Keratinocyte (primary cell): ENCODE measurements at regions not wholly inside any gene's neighbourhood (a gene's known extent, or its start where the extent isn't known, plus 50 kb on each side); places are given as distances from the start of the nearest gene placed in this dataset.

Source experiments
- DNase-seq: peaks from one replicate; pipeline ENCODE4 v3.0.0-alpha.2; 2011; ENCODE audit warnings: low read depth, missing footprints, low spot score
- FAIRE-seq: peaks from 2 replicates; lab custom pipeline; 2011; peaks lifted over from hg19 to GRCh38; lab: Jason Lieb, UNC
- H2AFZ ChIP-seq: 2 replicates; pipeline ENCODE4 v1.6.0; 2012; ENCODE audit warnings: low read length, control low read depth, inconsistent platforms; ENCODE audit not compliant: control insufficient read depth
- H3K27ac ChIP-seq: 2 replicates; pipeline ENCODE4 v1.5.1; 2011; ENCODE audit warnings: low read length; ENCODE audit not compliant: control insufficient read depth, insufficient read depth
- H3K27me3 ChIP-seq: 3 replicates; pipeline ENCODE4 v1.6.0; 2011; ENCODE audit warnings: low read length; ENCODE audit not compliant: control insufficient read depth, insufficient read depth; ENCODE audit errors: extremely low read depth
- H3K36me3 ChIP-seq, 2 experiments: 2 replicates in 1 of 2; 3 replicates in 1 of 2; pipeline ENCODE4 v1.5.1; 2011; ENCODE audit warnings: low read length in 2 of 2, mild to moderate bottlenecking in 1 of 2; ENCODE audit not compliant: control insufficient read depth in 2 of 2, insufficient read depth in 2 of 2; ENCODE audit errors: extremely low read depth in 1 of 2
- H3K4me1 ChIP-seq: 3 replicates; pipeline ENCODE4 v1.5.1; 2011; ENCODE audit warnings: low read length; ENCODE audit not compliant: control insufficient read depth, insufficient read depth; ENCODE audit errors: extremely low read depth
- H3K4me2 ChIP-seq: 3 replicates; pipeline ENCODE4 v1.6.0; 2011; ENCODE audit warnings: low read depth, low read length; ENCODE audit not compliant: control insufficient read depth, insufficient read depth; ENCODE audit errors: extremely low read depth
- H3K4me3 ChIP-seq, 3 experiments: fragments of 200-600 bp in 1 of 3; sonication (generic) in 1 of 3; 2 replicates in 2 of 3; 3 replicates in 1 of 3; pipeline ENCODE4 v1.5.1; 2011 to 2016; ENCODE audit warnings: low read length in 3 of 3, mild to moderate bottlenecking in 3 of 3, control low read depth in 2 of 3, inconsistent platforms in 1 of 3, low read depth in 1 of 3, mixed read lengths in 1 of 3, mixed run types in 1 of 3, moderate library complexity in 1 of 3; ENCODE audit not compliant: control insufficient read depth in 2 of 3, insufficient read depth in 2 of 3; ENCODE audit errors: extremely low read depth in 1 of 3
- H3K79me2 ChIP-seq: 2 replicates; pipeline ENCODE4 v1.6.0; 2012; ENCODE audit warnings: low read length; ENCODE audit not compliant: control insufficient read depth, insufficient read depth
- H3K9ac ChIP-seq: 3 replicates; pipeline ENCODE4 v1.6.0; 2011; ENCODE audit warnings: low read length; ENCODE audit not compliant: control insufficient read depth, insufficient read depth; ENCODE audit errors: extremely low read depth
- H3K9me1 ChIP-seq: 3 replicates; pipeline ENCODE4 v1.6.0; 2011; ENCODE audit warnings: low read length; ENCODE audit not compliant: control insufficient read depth, insufficient read depth; ENCODE audit errors: extremely low read depth
- H3K9me3 ChIP-seq: 2 replicates; pipeline ENCODE4 v1.5.1; 2012; ENCODE audit warnings: low read depth, low read length; ENCODE audit not compliant: control insufficient read depth
- H4K20me1 ChIP-seq: 3 replicates; pipeline ENCODE4 v1.6.0; 2011; ENCODE audit warnings: low read length; ENCODE audit not compliant: control insufficient read depth, insufficient read depth; ENCODE audit errors: extremely low read depth
- EZH2 ChIP-seq: IDR thresholded peaks from one replicate; pipeline ENCODE4 v1.6.1; 2012; ENCODE audit warnings: inconsistent platforms, mild to moderate bottlenecking, low read length, moderate library complexity
- dilution Hi-C: fragments of 300-500 bp; cut with MboI; formaldehyde crosslinking; loops from one replicate; pipeline ENCODE4 v1.7.0; 2020; ENCODE audit warnings: low sequenced_read_pairs; ENCODE audit not compliant: extremely low pct_ligation_motif_present
- TF ChIP-seq, protein P1 (sequence below), 3 experiments: IDR thresholded peaks in 1 of 3; conservative IDR thresholded peaks in 1 of 3; optimal IDR thresholded peaks in 1 of 3; 2 replicates in 2 of 3; 3 replicates in 1 of 3; pipeline versions ENCODE3 to v1.5.1; 2011; ENCODE audit warnings: low read length in 3 of 3, mild to moderate bottlenecking in 3 of 3, moderate library complexity in 2 of 3, control low read depth in 1 of 3, inconsistent platforms in 1 of 3; ENCODE audit not compliant: insufficient read depth in 2 of 3; ENCODE audit errors: extremely low read depth in 1 of 3

DNA sequence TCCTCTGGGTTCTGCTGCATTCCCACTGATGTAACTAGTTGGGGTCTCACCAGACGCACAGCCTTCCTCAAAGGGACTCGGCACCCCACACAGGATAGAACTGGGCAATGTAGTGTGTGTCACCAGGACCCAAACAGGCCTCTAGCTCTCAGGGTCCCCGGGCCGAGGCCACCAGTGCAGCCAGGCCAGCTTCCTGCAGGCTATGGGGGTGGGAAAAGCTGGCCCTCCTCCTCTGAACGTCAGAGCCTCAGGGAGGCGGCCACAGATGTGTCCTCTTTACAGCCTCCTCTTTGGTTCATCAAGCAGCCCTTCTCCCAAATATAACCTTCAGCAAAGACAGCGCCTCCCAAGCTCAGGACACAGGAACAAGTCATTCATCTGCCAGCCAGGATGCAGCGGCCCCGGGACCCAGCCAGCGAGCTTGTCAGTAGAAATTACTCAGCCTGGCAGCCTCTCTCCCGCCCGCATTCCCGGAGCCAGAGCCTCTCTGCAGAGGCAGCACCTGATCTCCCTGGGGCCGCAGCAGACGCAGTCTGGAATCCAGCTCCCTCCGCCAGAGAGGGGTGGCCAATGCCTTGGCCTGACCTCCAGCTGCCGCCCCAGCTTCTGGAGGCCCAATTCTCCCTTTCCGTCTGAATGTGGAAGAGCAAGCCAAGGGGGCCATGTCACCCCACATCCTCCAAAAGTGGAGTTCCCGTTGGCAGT, 288.5 kb downstream of the FBXW7 start:
- TF ChIP-seq EZH2, result no peak
- TF ChIP-seq, protein P1, sequence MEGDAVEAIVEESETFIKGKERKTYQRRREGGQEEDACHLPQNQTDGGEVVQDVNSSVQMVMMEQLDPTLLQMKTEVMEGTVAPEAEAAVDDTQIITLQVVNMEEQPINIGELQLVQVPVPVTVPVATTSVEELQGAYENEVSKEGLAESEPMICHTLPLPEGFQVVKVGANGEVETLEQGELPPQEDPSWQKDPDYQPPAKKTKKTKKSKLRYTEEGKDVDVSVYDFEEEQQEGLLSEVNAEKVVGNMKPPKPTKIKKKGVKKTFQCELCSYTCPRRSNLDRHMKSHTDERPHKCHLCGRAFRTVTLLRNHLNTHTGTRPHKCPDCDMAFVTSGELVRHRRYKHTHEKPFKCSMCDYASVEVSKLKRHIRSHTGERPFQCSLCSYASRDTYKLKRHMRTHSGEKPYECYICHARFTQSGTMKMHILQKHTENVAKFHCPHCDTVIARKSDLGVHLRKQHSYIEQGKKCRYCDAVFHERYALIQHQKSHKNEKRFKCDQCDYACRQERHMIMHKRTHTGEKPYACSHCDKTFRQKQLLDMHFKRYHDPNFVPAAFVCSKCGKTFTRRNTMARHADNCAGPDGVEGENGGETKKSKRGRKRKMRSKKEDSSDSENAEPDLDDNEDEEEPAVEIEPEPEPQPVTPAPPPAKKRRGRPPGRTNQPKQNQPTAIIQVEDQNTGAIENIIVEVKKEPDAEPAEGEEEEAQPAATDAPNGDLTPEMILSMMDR (optimal IDR thresholded peaks at IDR 0.05 in 1 of 3, IDR thresholded peaks at IDR 0.05 in 1 of 3, conservative IDR thresholded peaks at IDR 0.05 in 1 of 3; ENCODE audit: extremely low read depth in 1 of 3, insufficient read depth in 2 of 3, low read length in 3 of 3), result peak in 1 of 3 experiments; percentile 10
- no peaks in the 10 kb centered on the region for H3K9me1 ChIP-seq
- H3K9ac ChIP-seq, result no peak overlapping the region
- no peaks in the 10 kb centered on the region for H3K27me3 ChIP-seq
- H3K4me2 ChIP-seq, result peak overlapping the region; percentile 51
- peak overlapping the region; percentile 62 for H2AFZ ChIP-seq
- H3K4me3 ChIP-seq, result no peak overlapping the region
- peaks cover 12% of the 10 kb centered on the region for H3K4me1 ChIP-seq
- dilution Hi-C loops, result no loop called here
- H3K79me2 ChIP-seq, result no peaks in the 10 kb centered on the region
- H4K20me1 ChIP-seq, result no peaks in the 10 kb centered on the region
- no peak overlapping the region for H3K27ac ChIP-seq
- no peaks in the 10 kb centered on the region for H3K9me3 ChIP-seq
- FAIRE-seq, result peak; percentile 23
- H3K36me3 ChIP-seq, result no peaks in the 10 kb centered on the region
- DNase-seq, result no peak

DNA sequence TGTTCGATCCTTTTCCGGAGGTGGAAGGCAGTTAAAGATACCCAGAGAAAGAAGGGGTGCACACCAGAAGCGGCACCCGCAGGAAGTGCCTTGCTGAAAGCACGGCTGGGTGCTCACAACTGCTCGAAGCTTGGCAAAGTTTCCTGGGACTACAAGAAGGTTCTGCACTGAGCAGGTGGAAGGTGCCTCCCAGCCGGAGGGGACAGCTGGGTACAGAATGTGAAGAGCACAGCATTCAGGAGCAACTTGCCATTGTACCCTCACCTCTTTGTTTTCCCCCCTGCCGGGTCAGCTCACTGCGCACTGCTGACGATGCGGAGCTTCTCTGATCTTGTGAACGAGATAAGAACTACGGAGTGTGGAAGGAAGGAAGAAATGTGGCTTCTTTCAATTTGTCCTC, 289.2 kb downstream of the FBXW7 start:
- H3K9me3 ChIP-seq, result no peaks in the 10 kb centered on the region
- no peaks in the 10 kb centered on the region for H4K20me1 ChIP-seq
- H3K27ac ChIP-seq, result no peak overlapping the region
- H3K9ac ChIP-seq, result no peak overlapping the region
- no peak overlapping the region for H3K4me2 ChIP-seq
- H3K4me3 ChIP-seq, result no peak overlapping the region
- H3K4me1 ChIP-seq, result peaks cover 12% of the 10 kb centered on the region
- DNase-seq, result no peak
- no peaks in the 10 kb centered on the region for H3K9me1 ChIP-seq
- no peaks in the 10 kb centered on the region for H3K36me3 ChIP-seq
- dilution Hi-C loops, result no loop called here
- no peak for TF ChIP-seq EZH2
- TF ChIP-seq, protein P1 (optimal IDR thresholded peaks at IDR 0.05 in 1 of 3, IDR thresholded peaks at IDR 0.05 in 1 of 3, conservative IDR thresholded peaks at IDR 0.05 in 1 of 3; ENCODE audit: extremely low read depth in 1 of 3, insufficient read depth in 2 of 3, low read length in 3 of 3), result no peak
- FAIRE-seq, result no peak
- no peaks in the 10 kb centered on the region for H3K79me2 ChIP-seq
- no peaks in the 10 kb centered on the region for H3K27me3 ChIP-seq
- no peak overlapping the region for H2AFZ ChIP-seq
